Renal cortical epithelial cell (primary cell): ENCODE measurements at regions not wholly inside any gene's neighbourhood (a gene's known extent, or its start where the extent isn't known, plus 50 kb on each side); places are given as distances from the start of the nearest gene placed in this dataset.
A peak's percentile ranks its signal among the peaks of the same experiment; 100 is the strongest.

ENCODE experiments used
- DNase-seq: peaks from one replicate; pipeline ENCODE4 v3.0.0-alpha.2; 2011; ENCODE audit warnings: low read depth

GRCh38 chr2:94939349-94939748, 68.1 kb downstream of the TEKT4 start:
- DNase-seq = no peak

DNA sequence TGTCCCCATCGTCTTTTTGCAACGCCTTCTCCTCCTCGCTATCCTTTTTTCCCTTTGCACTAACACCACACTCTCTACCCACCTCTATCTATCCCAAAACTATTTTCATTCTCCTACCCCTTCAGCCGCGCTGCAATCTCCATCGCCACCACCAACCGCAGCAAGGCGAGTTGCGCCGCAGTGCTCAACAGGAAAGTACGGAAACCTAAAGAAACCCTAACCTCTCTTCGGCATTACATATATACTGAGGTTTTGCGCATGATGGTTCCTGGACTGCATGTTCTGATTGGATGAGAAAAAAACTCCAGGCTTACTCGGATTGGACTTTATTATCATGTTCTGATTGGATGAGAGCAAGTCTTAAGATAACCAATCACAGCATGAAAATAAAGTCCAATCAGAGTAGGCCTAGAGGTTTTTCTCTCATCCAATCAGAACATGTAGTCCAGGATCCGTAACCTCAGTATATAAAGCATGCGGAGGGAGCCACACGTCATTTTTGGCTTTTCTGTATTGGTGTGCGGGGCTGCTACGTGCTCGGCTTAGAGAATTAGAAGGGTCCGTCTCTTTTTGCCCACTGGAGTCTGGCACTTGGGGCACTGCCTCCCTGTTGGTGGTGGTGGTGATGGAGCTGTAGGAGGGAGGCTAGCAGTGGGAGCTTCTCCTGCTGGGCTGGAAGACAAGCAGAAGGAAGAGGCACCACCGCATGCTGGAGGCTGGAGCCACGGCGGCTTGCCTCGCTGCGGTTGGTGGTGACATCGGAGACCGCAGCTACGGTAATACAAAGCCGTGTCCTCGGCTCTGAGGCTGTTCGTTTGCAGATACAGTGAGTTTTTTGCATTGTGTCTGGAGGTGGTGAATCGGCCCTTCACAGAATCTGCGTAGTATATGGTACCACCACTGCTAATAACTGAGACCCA, 76.1 kb downstream of the TEKT4 start:
- DNase-seq = no peak

GRCh38 chr2:94955702-94956101, 69.8 kb upstream of the MAL start:
- no peak for DNase-seq

- peak; percentile 15 for DNase-seq
Measured at GRCh38 chr2:94956797-94957391, 68.6 kb upstream of the MAL start.

DNA sequence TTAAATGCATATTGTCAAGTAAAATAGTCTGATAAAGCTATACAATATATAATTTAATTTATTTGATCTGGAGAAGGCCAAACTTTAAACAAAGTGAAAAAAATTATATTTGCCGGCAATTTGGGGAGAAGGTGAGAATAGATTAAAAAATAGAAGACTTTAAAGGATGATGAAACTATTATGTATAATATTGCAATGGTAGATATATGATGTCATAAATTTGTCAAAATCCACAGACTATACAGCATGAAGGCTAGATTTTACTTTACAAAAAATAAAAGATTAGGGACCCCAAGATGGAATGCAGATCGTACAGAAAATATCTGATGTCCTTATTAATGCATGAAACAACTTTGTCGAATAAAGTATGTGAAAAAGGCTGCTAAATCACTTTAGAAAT, 67.3 kb upstream of the MAL start:
- no peak for DNase-seq

- no peak for DNase-seq
Measured at GRCh38 chr2:94960266-94960665, 65.2 kb upstream of the MAL start.

DNA sequence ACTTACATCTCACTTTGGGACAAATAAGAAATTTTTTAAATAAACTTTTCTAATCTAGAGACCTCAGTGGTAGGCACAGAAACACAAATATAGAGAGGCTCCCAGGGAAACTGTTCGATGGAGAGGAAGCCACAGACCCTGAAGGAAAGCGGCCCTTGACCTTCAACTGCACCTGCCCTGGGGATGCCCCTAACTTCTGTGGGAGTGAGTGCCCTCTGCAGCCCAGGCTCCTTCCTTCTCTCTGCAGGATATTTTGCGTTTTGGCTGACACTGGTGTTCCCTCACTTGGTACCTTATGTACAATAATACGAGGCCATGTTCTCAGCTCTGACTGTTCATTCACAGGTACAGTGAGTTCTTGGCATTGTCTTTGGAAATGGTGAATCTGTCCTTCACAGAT, 64.8 kb upstream of the MAL start:
- no peak for DNase-seq

GRCh38 chr2:94964193-94964592, 61.3 kb upstream of the MAL start:
- no peak for DNase-seq

DNA sequence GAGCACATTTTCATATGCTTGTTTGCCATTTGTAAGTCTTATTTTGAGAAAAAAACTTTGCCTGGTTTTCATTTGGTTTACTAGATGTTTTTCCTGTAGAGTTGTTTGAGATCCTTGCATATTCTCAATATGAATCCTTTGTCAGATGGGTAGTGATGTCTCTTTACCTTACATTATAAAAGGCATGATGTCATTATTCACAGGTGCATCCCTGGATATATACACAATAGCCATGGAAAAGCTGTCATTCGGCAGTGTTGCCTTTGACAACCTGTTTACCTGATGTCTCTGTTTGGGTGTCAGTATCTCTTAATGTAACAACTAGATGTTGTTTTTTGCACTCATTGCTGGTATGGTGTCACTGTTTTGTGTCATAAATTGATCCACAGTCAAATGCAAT, 58.8 kb upstream of the MAL start:
- no peak for DNase-seq

- DNase-seq = no peak
Measured at GRCh38 chr2:94970353-94970752, 55.2 kb upstream of the MAL start.
